Activated naive CD4-positive, alpha-beta T cell treated with anti-CD3 and anti-CD28 coated beads, Interleukin-2, amount 50 U/mL, for 24 hours (primary cell): ENCODE measurements at regions not wholly inside any gene's neighbourhood (a gene's known extent, or its start where the extent isn't known, plus 50 kb on each side); places are given as distances from the start of the nearest gene placed in this dataset.
"Not testable (repeated sequence)": the region's sequence is repeated elsewhere in the genome, so short reads cannot be mapped to it uniquely, and the experiment has no call there.

Source experiments
- H3K27ac Mint-ChIP-seq: one replicate; pipeline ENCODE4 v1.8.0; 2021; ENCODE audit warnings: mild to moderate bottlenecking, mixed read lengths
- H3K27me3 Mint-ChIP-seq: one replicate; pipeline ENCODE4 v1.8.0; 2021; ENCODE audit warnings: mixed read lengths
- H3K36me3 Mint-ChIP-seq: one replicate; pipeline ENCODE4 v1.8.0; 2021; ENCODE audit warnings: mixed read lengths
- H3K4me1 Mint-ChIP-seq: one replicate; pipeline ENCODE4 v1.8.0; 2021; ENCODE audit warnings: mixed read lengths
- H3K4me3 Mint-ChIP-seq: one replicate; pipeline ENCODE4 v1.8.0; 2021; ENCODE audit warnings: mild to moderate bottlenecking, mixed read lengths
- H3K9me3 Mint-ChIP-seq: one replicate; pipeline ENCODE4 v1.8.0; 2021; ENCODE audit warnings: mixed read lengths

DNA sequence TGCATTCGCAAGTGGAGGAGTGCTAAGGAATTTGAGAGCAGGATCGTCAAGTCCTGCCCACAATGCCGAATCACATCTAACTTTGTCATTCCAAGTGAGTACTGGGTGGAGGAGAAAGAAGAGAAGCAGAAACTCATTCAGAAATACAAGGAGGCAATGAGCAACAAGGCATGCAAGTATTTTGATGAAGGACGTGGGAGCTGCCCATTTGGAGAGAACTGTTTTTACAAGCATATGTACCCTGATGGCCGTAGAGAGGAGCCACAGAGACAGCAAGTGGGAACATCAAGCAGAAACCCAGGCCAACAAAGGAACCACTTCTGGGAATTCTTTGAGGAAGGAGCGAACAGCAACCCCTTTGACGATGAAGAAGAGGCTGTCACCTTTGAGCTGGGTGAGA, 100.2 kb upstream of the MED14 start:
- Mint-ChIP-seq H3K4me1 (no peaks in the 10 kb centered on the region), H3K36me3 (peaks cover 2% of the 10 kb centered on the region), H3K9me3 (no peaks in the 10 kb centered on the region), H3K27me3 (peaks cover 2% of the 10 kb centered on the region), H3K27ac (no peak overlapping the region), H3K4me3 (no peak overlapping the region)

DNA sequence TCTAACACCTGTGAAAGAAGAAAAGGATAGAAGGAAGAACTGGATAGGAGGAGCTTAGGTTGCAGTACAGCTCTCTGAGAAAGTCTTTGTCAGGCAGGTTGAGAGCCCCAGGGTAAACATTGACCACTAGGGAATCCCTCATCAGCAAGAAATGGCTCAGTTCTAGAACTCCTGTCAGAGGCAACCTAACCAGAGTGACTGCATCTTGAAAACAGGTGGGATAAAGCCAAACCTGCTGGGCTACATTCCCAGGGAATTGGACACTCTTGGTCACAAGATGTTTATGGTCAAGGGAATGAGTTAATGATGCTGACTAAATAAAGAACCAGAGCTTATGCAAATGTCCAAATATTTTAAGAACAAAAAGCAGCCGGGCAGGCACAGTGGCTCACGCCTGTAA, 108.3 kb upstream of the MED14 start:
- no peak overlapping the region for H3K4me3 Mint-ChIP-seq
- peaks cover 2% of the 10 kb centered on the region for H3K27me3 Mint-ChIP-seq
- H3K27ac Mint-ChIP-seq, result no peak overlapping the region
- no peaks in the 10 kb centered on the region for H3K9me3 Mint-ChIP-seq
- no peaks in the 10 kb centered on the region for H3K4me1 Mint-ChIP-seq
- peaks cover 5% of the 10 kb centered on the region for H3K36me3 Mint-ChIP-seq

DNA sequence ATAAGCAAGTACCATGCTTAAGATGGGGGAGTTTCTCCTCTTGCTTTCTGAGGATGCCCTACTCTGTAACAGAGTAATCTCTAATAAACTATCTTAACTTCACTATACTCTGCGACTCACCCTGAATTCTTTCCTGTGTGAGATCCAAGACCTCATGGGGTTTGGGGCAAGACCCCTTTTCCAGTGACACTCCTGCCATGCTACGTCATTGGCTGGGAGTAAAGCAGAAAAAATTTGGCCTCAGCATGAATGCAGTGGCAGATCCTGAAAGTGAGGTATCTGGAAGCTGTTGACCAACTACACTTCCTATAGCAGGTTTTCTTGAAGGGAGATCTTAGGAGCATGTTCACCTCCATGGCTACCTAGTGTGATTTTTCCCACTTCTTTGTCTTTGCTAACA, 109.1 kb upstream of the MED14 start:
- Mint-ChIP-seq H3K4me1 (no peaks in the 10 kb centered on the region), H3K27me3 (peaks cover 2% of the 10 kb centered on the region), H3K36me3 (peaks cover 5% of the 10 kb centered on the region), H3K4me3 (no peak overlapping the region), H3K27ac (no peak overlapping the region), H3K9me3 (no peaks in the 10 kb centered on the region)

DNA sequence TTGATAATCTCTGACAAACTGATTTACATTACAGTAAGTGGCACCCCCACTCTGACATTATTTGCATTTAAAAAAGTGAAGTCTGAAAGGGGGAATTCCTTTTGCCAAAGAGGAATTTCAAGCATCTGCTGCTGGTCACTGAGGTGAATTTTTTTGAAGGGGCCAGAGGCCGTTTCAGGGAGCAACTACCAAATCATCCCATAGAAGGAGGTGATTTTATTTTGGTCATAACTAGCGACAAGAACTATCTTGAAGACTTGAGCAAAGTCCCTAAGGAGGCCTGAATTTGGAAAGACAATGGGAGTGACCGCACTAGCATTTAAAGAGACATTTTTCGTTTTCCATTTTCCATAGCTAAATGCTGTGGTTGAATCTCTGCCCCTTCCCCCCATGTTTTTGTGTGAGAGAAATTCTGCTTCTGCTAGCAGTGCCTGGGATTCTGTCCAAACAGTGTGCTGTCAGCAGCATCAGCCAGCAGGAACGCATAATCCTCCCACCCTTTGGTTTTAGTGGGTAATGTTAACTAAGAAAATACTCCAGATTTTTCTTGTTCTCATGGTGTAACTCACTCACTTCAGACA, 110.1 kb upstream of the MED14 start:
- H3K36me3 Mint-ChIP-seq, result peaks cover 3% of the 10 kb centered on the region
- H3K4me1 Mint-ChIP-seq, result no peaks in the 10 kb centered on the region
- no peaks in the 10 kb centered on the region for H3K9me3 Mint-ChIP-seq
- no peak overlapping the region for H3K4me3 Mint-ChIP-seq
- H3K27me3 Mint-ChIP-seq, result peaks cover under 1% of the 10 kb centered on the region
- no peak overlapping the region for H3K27ac Mint-ChIP-seq

DNA sequence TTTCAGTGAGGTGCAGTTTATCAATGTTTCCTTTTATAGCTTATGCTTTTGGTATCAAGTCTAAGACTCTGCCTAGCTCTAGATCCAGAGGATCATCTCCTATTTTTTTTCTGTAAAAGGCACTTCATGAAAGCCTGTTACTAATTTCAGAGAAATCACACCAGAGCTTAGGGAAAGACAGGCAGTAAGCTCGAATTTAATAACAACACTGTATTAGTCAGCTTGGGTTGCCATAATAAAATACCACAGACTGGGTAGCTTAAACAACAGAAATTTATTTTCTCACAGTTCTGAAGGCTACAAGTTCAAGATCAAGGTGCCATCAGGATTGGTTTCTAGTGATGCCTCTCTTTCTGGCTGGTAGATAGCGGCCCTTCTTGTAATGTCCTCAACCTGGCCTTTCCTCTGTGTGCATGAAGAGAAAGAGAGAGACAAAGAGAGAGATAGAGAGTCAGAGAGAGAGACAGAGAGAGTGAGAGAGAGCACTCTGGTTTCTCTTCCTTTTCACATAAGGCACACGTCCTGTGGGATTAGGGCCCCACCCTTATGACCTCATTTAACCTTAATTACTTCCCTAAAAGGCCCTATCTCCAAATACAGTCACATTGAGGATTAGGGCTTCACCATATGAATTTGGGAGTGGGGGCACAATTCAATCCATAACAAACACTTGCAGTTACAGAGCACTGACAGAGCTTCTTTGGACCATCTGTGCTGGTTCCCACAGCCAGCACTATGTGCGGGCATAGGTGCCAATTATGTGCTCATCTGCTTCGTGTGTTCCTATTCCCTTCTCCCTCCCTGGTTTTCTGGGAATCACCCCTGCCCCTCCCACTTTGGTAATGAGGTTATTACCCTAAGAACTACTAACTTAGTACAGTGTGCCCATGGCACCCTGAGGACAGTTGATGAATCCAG, 114.8 kb upstream of the MED14 start:
- no peaks in the 10 kb centered on the region for H3K36me3 Mint-ChIP-seq
- H3K4me1 Mint-ChIP-seq, result no peaks in the 10 kb centered on the region
- no peak overlapping the region for H3K4me3 Mint-ChIP-seq
- no peak overlapping the region for H3K27ac Mint-ChIP-seq
- no peaks in the 10 kb centered on the region for H3K27me3 Mint-ChIP-seq
- no peaks in the 10 kb centered on the region for H3K9me3 Mint-ChIP-seq

DNA sequence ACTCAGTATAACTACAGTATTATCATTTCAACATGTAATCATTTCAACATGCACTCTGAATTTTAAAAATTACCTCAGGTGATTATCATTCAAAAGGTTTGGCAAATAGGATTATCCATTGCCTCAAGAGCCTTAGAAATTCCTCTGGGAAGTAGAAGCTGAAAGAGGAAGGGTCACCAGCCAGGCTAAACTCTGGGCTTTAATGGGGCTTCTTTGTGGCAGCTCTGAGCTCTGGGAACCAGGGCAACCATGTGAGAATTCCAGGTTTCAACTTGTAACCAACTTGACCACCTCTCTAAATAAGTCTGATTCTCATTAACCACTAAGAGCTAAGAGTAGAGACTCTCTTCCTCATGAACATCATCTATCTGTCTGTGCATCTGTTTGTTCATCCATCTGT, 117.2 kb upstream of the MED14 start:
- no peak overlapping the region for H3K4me3 Mint-ChIP-seq
- no peaks in the 10 kb centered on the region for H3K9me3 Mint-ChIP-seq
- H3K27me3 Mint-ChIP-seq, result no peaks in the 10 kb centered on the region
- H3K27ac Mint-ChIP-seq, result no peak overlapping the region
- no peaks in the 10 kb centered on the region for H3K4me1 Mint-ChIP-seq
- H3K36me3 Mint-ChIP-seq, result no peaks in the 10 kb centered on the region

DNA sequence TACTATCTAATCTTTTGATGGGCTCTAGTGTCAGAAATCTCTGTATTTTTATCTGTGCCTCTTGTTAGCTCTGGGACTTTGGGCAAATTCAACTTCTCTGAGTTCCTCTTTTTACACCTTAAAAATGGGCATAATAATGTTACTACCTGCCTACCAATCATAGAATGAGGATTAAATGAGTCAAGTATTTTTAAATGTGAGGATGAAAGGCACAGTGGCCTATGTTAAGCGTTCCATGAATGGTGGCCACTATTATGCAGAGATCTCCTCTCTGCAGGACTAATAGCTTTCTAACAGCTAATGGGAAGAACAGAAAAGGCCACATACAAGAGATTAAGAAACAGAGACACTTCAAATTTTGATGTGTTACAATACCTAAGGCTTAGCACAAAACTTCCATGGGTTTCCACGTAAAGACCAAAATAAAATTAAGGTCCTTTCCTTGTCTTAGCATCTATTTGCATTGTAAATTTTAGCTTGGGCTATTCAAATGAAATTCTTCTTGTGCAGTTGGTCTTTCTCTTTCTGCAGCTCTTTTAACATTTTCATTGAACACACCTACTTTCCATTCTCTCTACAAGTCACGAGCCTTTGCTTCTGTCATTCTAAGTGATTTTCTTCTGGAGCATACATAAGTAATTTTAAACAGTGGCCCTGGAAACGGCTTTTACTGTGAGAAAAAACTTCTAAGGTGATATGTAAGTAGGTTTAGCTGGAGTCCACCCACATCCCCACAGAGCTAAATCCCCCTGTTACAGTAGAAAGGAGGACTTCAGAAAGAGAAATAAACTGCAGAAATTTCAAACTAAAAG, 117.9 kb upstream of the MED14 start:
- no peak overlapping the region for H3K27ac Mint-ChIP-seq
- no peaks in the 10 kb centered on the region for H3K4me1 Mint-ChIP-seq
- no peaks in the 10 kb centered on the region for H3K9me3 Mint-ChIP-seq
- no peaks in the 10 kb centered on the region for H3K36me3 Mint-ChIP-seq
- no peak overlapping the region for H3K4me3 Mint-ChIP-seq
- H3K27me3 Mint-ChIP-seq, result no peaks in the 10 kb centered on the region

DNA sequence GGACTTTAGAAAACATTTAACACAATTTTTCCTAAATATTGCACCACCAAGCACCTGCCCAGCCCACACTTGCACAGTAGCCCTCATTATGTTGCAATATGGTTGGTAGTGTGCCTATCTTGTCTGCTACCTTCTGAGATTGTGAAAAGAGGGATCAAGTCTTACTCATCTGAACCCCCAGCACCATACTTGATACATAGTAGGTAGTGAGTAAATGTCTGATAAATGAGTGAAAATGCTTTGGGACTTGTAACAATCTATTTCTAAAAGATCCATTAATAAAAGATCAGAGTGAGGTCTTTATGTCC, 118.4 kb upstream of the MED14 start:
- Mint-ChIP-seq H3K4me1 (no peaks in the 10 kb centered on the region), H3K4me3 (no peak overlapping the region)

DNA sequence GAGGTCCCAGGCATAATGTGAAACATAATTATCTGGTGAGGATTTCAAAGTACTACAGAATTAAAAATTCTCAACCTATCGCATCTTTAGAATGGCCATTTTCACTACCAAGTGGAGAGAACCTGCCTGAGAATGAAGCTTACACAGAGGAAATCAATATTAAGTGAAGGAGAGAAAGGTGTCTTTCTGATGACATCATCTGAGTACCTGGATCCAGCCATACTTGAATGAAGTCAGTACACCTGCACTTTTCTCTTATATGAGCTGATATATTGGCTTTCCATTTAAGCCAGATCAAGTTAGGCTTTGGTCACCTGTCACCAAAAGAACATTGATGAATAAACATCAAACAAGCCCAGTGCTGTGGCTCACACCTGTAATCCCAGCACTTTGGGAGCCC, 118.9 kb upstream of the MED14 start:
- no peaks in the 10 kb centered on the region for H3K9me3 Mint-ChIP-seq
- H3K36me3 Mint-ChIP-seq, result no peaks in the 10 kb centered on the region
- H3K4me1 Mint-ChIP-seq, result no peaks in the 10 kb centered on the region
- no peaks in the 10 kb centered on the region for H3K27me3 Mint-ChIP-seq
- no peak overlapping the region for H3K4me3 Mint-ChIP-seq
- H3K27ac Mint-ChIP-seq, result no peak overlapping the region

More for the DNA sequence above, 118.4 kb upstream of the MED14 start:
- Mint-ChIP-seq H3K27ac (no peak overlapping the region), H3K36me3 (no peaks in the 10 kb centered on the region), H3K27me3 (no peaks in the 10 kb centered on the region), H3K9me3 (no peaks in the 10 kb centered on the region)

DNA sequence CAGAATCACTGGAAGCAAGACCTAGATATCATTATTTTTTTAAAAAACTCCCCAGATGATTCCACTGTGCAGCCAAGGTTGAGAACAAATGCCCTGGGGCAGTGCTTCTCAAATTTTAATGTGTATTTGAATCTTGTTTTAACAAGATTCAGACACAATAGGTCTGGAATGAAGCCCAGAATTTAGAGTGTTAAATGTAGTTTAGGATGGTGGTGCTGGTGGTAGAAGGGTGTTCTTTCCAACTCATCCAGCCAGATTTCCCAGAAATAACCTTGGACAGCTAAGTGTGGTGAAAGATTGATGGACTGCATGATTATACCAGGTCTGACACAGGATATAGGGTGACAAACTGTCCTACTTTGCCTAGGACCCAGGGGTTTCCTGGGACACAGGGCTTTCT, 120.1 kb upstream of the MED14 start:
- Mint-ChIP-seq H3K27me3 (no peaks in the 10 kb centered on the region), H3K4me3 (no peak overlapping the region), H3K36me3 (no peaks in the 10 kb centered on the region), H3K4me1 (no peaks in the 10 kb centered on the region), H3K27ac (no peak overlapping the region), H3K9me3 (no peaks in the 10 kb centered on the region)

DNA sequence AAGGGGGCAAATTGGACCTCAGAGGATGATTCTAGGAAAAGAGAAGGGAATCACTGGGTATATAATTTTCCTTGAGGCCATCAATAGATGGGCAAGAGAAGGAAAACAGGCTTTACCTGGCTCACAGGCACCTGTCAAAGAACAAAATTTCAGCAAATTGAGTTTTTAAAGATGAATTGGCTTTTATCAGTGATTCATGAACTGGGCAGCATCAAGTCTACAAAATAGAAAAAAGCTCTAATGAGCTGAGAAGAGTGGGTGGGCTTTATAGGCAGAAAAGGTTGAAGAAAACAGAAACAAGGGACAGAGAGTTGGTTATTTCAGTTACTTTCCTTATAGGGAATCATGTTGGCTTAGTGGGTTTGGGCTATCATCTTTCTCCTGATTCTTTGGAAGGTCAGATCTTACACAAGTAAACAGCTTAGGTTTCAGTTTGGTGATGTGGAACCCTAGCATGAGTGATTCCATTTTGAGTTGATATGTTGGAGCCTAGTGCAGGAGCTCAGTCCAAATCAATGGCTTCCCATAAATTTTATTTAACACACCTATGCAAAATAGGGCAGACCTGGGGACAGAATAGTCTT, 120.7 kb upstream of the MED14 start:
- no peaks in the 10 kb centered on the region for H3K36me3 Mint-ChIP-seq
- no peaks in the 10 kb centered on the region for H3K9me3 Mint-ChIP-seq
- no peaks in the 10 kb centered on the region for H3K4me1 Mint-ChIP-seq
- no peak overlapping the region for H3K4me3 Mint-ChIP-seq
- H3K27ac Mint-ChIP-seq, result no peak overlapping the region
- H3K27me3 Mint-ChIP-seq, result no peaks in the 10 kb centered on the region

DNA sequence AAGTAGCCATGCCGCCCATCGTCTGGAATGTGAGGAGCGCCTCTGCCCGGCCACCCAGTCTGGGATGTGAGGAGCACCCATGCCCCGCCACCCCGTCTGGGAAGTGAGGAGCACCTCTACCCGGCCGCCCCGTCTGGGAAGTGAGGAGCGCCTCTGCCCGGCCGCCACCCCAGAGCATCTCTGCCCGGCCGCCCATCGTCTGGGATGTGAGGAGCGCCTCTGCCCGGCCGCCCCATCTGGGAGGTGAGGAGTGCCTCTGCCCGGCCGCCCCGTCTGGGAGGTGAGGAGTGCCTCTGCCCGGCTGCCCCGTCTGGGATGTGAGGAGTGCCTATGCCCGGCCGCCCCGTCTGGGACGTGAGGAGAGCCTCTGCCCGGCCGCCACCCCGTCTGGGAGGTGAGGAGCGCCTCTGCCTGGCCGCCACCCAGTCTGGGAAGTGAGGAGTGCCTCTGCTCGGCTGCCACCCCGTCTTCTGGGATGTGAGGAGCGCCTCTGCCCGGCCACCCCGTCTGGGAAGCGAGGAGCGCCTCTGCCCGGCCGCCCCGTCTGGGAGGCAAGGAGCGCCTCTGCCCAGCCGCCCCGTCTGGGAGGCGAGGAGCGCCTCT, 126.7 kb upstream of the MED14 start:
- not testable (repeated sequence) for H3K9me3 Mint-ChIP-seq, H3K36me3 Mint-ChIP-seq, H3K27ac Mint-ChIP-seq, H3K4me3 Mint-ChIP-seq, H3K4me1 Mint-ChIP-seq, H3K27me3 Mint-ChIP-seq

DNA sequence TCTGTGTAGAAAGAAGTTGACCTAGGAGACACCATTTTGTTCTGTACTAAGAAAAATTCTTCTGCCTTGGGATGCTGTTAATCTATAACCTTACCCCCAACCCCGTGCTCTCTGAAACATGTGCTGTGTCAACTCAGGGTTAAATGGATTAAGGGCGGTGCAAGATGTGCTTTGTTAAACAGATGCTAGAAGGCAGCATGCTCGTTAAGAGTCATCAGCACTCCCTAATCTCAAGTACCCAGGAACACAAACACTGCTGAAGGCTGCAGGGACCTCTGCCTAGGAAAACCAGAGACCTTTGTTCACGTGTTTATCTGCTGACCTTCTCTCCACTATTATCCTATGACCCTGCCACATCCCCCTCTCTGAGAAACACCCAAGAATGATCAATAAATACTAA, 127.9 kb upstream of the MED14 start:
- not testable (repeated sequence) for H3K27ac Mint-ChIP-seq, H3K9me3 Mint-ChIP-seq, H3K4me3 Mint-ChIP-seq, H3K4me1 Mint-ChIP-seq, H3K27me3 Mint-ChIP-seq, H3K36me3 Mint-ChIP-seq

DNA sequence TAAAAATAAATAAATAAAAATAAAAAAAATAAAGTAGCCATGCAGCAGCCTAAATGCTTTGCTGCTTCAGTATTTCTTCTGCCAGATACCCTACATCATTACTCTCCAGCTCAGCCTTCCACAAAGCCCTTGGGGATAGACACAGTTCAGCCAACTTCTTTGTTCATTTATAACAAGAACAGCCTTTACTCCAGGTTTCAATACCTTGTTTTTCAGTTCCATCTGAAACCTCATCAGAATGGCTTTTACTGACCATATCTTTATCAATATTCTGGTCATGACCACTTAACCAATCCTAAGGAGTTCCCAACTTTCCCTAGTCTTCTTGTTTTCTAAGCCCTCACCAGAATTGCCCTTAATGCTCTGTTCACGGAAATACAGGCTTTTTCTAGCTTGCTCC, 128.3 kb upstream of the MED14 start:
- H3K27me3 Mint-ChIP-seq, result no peaks in the 10 kb centered on the region
- H3K9me3 Mint-ChIP-seq, result no peaks in the 10 kb centered on the region
- no peak overlapping the region for H3K4me3 Mint-ChIP-seq
- H3K4me1 Mint-ChIP-seq, result no peaks in the 10 kb centered on the region
- H3K27ac Mint-ChIP-seq, result no peak overlapping the region
- no peaks in the 10 kb centered on the region for H3K36me3 Mint-ChIP-seq

DNA sequence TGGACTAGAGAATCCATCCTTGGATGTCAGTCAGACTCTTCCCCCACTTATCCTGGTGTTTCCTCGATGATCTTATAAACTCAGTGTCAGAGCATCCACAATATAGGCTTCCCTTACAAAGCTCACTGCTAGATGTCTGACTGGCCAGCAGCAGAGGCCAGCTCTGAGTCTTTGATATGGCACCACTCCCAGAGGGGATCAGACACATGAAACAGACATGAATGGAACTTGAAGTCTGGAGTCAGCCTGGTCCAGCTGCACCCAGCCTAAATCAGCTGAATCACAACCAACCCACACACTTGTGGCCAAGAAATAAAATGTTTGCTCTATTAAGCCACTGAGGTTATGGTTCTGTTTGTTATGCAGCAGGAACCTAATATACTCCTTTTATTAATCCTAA, 129.6 kb upstream of the MED14 start:
- H3K27me3 Mint-ChIP-seq, result peaks cover 2% of the 10 kb centered on the region

More for the DNA sequence above, 129.6 kb upstream of the MED14 start:
- no peaks in the 10 kb centered on the region for H3K36me3 Mint-ChIP-seq
- no peak overlapping the region for H3K4me3 Mint-ChIP-seq
- H3K4me1 Mint-ChIP-seq, result no peaks in the 10 kb centered on the region
- no peak overlapping the region for H3K27ac Mint-ChIP-seq
- H3K9me3 Mint-ChIP-seq, result no peaks in the 10 kb centered on the region
